SKM-1 treated with dmso at 0.1 percent for 144 hours (cell line): ENCODE measurements at regions not wholly inside any gene's neighbourhood (a gene's known extent, or its start where the extent isn't known, plus 50 kb on each side); places are given as distances from the start of the nearest gene placed in this dataset.
"Not testable (repeated sequence)": the region's sequence is repeated elsewhere in the genome, so short reads cannot be mapped to it uniquely, and the experiment has no call there.

Source experiments
- DNase-seq: peaks from one replicate; lab custom pipeline; 2025; ENCODE audit not compliant: unreplicated experiment; lab: John Stamatoyannopoulos, UW

DNA sequence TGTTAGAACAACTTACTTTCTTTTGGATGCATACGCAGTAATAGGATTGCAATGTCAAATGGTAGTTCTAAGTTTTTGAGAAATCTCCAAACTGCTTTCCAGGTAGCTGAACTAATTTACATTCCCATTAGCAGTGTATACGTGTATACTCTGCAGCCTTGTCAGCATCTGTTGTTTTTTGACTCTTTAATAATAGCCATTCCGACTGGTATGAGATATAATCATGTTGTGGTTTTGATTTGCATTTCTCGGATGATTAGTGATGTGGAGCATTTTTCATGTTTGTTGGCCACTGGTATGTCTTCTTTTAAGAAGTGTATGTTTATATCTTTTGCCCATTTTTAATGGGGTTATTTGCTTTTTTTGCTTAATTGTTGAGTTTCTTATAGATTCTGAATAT is 76.9 kb upstream of the HNRNPA1L2 start:
- DNase-seq = not testable (repeated sequence)

- DNase-seq = peak; percentile 31
These were observed 72.2 kb upstream of the HNRNPA1L2 start for GRCh38 chr13:52569904-52570602.

DNA sequence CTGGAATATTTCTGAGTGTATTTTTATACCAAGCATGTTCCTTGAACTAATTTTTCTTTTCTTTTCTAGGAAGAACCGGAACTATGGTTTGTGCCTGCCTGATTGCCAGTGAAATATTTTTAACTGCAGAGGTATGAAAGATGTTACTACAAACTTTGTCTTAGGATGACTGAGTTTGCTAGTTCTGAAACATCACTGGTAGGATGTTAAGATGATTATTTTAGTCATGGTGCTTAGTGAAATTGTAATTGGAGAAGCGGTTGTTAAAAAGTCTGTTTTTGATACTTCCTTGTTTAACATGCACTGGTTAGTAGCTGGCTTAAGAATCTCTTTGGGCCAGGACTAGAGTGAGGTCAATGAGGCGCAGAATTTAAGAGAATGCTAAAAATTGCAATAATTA is 71.1 kb upstream of the HNRNPA1L2 start:
- DNase-seq = not testable (repeated sequence)

- DNase-seq = not testable (repeated sequence)
These were observed 59.3 kb upstream of the HNRNPA1L2 start for GRCh38 chr13:52582962-52583361.
